ENCODE measurements at regions not wholly inside any gene's neighbourhood (a gene's known extent, or its start where the extent isn't known, plus 50 kb on each side); places are given as distances from the start of the nearest gene placed in this dataset.
A peak's percentile ranks its signal among the peaks of the same experiment; 100 is the strongest.

- FAIRE-seq, result peak; percentile 61
- Histone ChIP-seq H4K20me1 (replicated peaks; ENCODE audit: control insufficient read depth, extremely low read depth, insufficient read depth, low read length) (no peaks in the 10 kb centered on the region), H3K36me3 (ENCODE audit: control insufficient read depth in 2 of 2, extremely low read depth in 1 of 2, insufficient read depth in 2 of 2, low read length in 2 of 2) (no peaks in the 10 kb centered on the region), H3K4me2 (ENCODE audit: insufficient read depth, low read length) (peak overlapping the region; percentile 81), H3K4me3 (replicated peaks in 1 of 3; ENCODE audit: insufficient read depth in 1 of 3, low read depth in 1 of 3, low read length in 3 of 3) (peak overlapping the region in 1 of 3 experiments; percentile 33), H3K79me2 (ENCODE audit: control insufficient read depth, insufficient read depth, low read length) (no peaks in the 10 kb centered on the region), H3K4me1 (ENCODE audit: control insufficient read depth, extremely low read depth, insufficient read depth, low read length) (peaks cover 34% of the 10 kb centered on the region), H3K9ac (replicated peaks; ENCODE audit: extremely low read depth, insufficient read depth, low read length) (peak overlapping the region; percentile 80), H3K27me3 (ENCODE audit: control insufficient read depth in 2 of 2, insufficient read depth in 2 of 2, low read length in 2 of 2) (no peaks in the 10 kb centered on the region), H3K9me3 (replicated peaks; ENCODE audit: control insufficient read depth, insufficient read depth, low read length) (no peaks in the 10 kb centered on the region), H2AFZ (ENCODE audit: low read depth, low read length) (no peak overlapping the region), H3K27ac (ENCODE audit: insufficient read depth, low read depth, low read length) (peak overlapping the region; percentile 98), H3K9me1 (replicated peaks; ENCODE audit: control insufficient read depth, extremely low read depth, insufficient read depth, low read length) (no peaks in the 10 kb centered on the region)
- intact Hi-C loops (cut with micrococcal nuclease) (loop anchor here (1.0 to 5.0 kb wide), 5 partner anchors 11 to 154 kb away; no protein-coding TSS in a partner anchor), dilution Hi-C loops (cut with MboI; ENCODE audit: extremely low pct_ligation_motif_present, low sequenced_read_pairs) (no loop called here)
- peak; percentile 95 for DNase-seq (ENCODE audit: low read depth, low spot score)
- POLR2A ChIA-PET, result interaction anchor here (2.3 kb wide), 1 partner anchor 77 kb away, joined by 8 read pairs; no protein-coding TSS in a partner anchor
- BruUV-seq (replicated peaks), result no TSS peak
- TF ChIP-seq JUN (IDR thresholded peaks at IDR 0.05; ENCODE audit: borderline replicate concordance, insufficient read depth, insufficient read length, low read depth) (peak; percentile 45), POLR2AphosphoS5 (IDR thresholded peaks at IDR 0.05; ENCODE audit: insufficient read depth, low read depth, low read length) (peak; percentile 50), MYC (IDR thresholded peaks at IDR 0.05; ENCODE audit: low read depth, low read length) (no peak)
- CTCF ChIA-PET, result interaction anchor here (0.8 to 2.0 kb wide), 7 partner anchors 20 to 130 kb away, joined by 3 to 16 read pairs (median 5); partner anchors contain the start of gene S1PR1
These were observed 75.2 kb upstream of the S1PR1 start for GRCh38 chr1:101161619-101162018.

- dilution Hi-C loops (cut with MboI; ENCODE audit: extremely low pct_ligation_motif_present, low sequenced_read_pairs), result no loop called here
- H3K79me2 ChIP-seq (ENCODE audit: control insufficient read depth, insufficient read depth, low read length), result no peaks in the 10 kb centered on the region
- TF ChIP-seq JUN (IDR thresholded peaks at IDR 0.05; ENCODE audit: borderline replicate concordance, insufficient read depth, insufficient read length, low read depth) (no peak), POLR2A (IDR thresholded peaks at IDR 0.05; ENCODE audit: low read depth, low read length) (no peak), CTCF (IDR thresholded peaks at IDR 0.05; ENCODE audit: extremely low read depth in 1 of 2, insufficient read depth in 1 of 2, low read depth in 1 of 2, low read length in 2 of 2) (no peak), FOS (IDR thresholded peaks at IDR 0.05; ENCODE audit: borderline replicate concordance, insufficient read depth, low read length) (no peak), POLR2AphosphoS5 (IDR thresholded peaks at IDR 0.05; ENCODE audit: insufficient read depth, low read depth, low read length) (no peak), EZH2 (IDR thresholded peaks at IDR 0.05; ENCODE audit: borderline replicate concordance, low read depth, low read length, severe bottlenecking) (no peak), MYC (IDR thresholded peaks at IDR 0.05; ENCODE audit: low read depth, low read length) (no peak), MAX (IDR thresholded peaks at IDR 0.05; ENCODE audit: insufficient read depth, insufficient read length) (no peak), GATA2 (IDR thresholded peaks at IDR 0.05; ENCODE audit: insufficient read depth, insufficient read length, low read depth, low read length) (no peak)
- H3K4me2 ChIP-seq (ENCODE audit: insufficient read depth, low read length), result no peak overlapping the region
- DNase-seq (ENCODE audit: low read depth, low spot score) (no peak), FAIRE-seq (no peak)
- no peak overlapping the region for H3K4me3 ChIP-seq (replicated peaks in 1 of 3; ENCODE audit: insufficient read depth in 1 of 3, low read depth in 1 of 3, low read length in 3 of 3)
- no peaks in the 10 kb centered on the region for H4K20me1 ChIP-seq (replicated peaks; ENCODE audit: control insufficient read depth, extremely low read depth, insufficient read depth, low read length)
- CTCF ChIA-PET, result no interaction called here
- H2AFZ ChIP-seq (ENCODE audit: low read depth, low read length), result no peak overlapping the region
- no peaks in the 10 kb centered on the region for H3K9me1 ChIP-seq (replicated peaks; ENCODE audit: control insufficient read depth, extremely low read depth, insufficient read depth, low read length)
- no peaks in the 10 kb centered on the region for H3K9me3 ChIP-seq (replicated peaks; ENCODE audit: control insufficient read depth, insufficient read depth, low read length)
- BruUV-seq (replicated peaks), result no TSS peak
- POLR2A ChIA-PET, result no interaction called here
- no peak overlapping the region for H3K9ac ChIP-seq (replicated peaks; ENCODE audit: extremely low read depth, insufficient read depth, low read length)
- no peaks in the 10 kb centered on the region for H3K27me3 ChIP-seq (ENCODE audit: control insufficient read depth in 2 of 2, insufficient read depth in 2 of 2, low read length in 2 of 2)
- H3K36me3 ChIP-seq (ENCODE audit: control insufficient read depth in 2 of 2, extremely low read depth in 1 of 2, insufficient read depth in 2 of 2, low read length in 2 of 2), result no peaks in the 10 kb centered on the region
- peaks cover 22% of the 10 kb centered on the region for H3K4me1 ChIP-seq (ENCODE audit: control insufficient read depth, extremely low read depth, insufficient read depth, low read length)
- intact Hi-C loops (cut with micrococcal nuclease), result no loop called here
- no peak overlapping the region for H3K27ac ChIP-seq (ENCODE audit: insufficient read depth, low read depth, low read length)
These were observed 78.4 kb upstream of the S1PR1 start for GRCh38 chr1:101158424-101158823.

Data from endothelial cell of umbilical vein (primary cell).